ENCODE measurements at regions not wholly inside any gene's neighbourhood (a gene's known extent, or its start where the extent isn't known, plus 50 kb on each side); places are given as distances from the start of the nearest gene placed in this dataset.
"Not testable (repeated sequence)": the region's sequence is repeated elsewhere in the genome, so short reads cannot be mapped to it uniquely, and the experiment has no call there.

- FAIRE-seq, result not testable (repeated sequence)
These were observed 113.1 kb upstream of the CCZ1B start for GRCh38 chr7:6939126-6939525.

DNA sequence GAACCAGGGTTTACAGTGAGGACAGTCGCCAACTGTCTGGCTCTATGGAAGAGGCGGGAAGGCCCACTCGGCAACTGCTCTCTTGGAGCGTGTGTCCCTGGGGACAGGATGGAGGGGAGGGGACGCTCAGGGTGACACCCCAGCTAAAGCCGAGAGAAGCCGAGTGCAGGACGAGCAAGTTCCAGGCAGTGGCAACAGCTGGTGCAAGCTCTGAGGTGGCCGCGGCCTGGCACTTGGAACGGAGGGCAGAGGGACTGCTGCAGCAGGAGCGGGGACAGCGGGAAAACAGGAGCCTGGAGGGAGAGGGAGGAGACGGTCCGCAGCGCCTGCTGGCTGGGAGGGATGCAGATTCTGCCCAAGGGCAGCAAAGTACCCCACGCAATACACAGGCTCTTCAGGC is 113.8 kb upstream of the CCZ1B start:
- FAIRE-seq, result not testable (repeated sequence)

DNA sequence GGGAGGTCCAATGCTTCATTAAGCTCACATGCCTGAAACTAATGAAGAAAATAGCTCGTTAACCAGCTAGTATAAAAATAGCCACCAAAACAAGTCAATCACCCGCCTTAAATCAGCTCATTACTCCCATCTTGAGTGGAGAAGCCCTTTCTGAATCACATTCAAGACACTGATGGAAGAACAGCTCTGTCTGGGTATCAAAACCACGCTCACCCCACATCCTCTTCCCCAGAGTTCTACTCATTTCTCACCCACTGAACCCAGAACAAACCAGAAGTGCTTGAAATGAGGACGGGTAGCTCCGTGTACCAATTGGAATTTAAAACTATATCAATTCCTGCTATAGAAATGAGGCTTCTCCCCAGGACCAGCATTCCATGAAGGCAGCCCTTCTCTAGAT is 120.8 kb upstream of the CCZ1B start:
- not testable (repeated sequence) for FAIRE-seq

- FAIRE-seq, result not testable (repeated sequence)
These were observed 124.2 kb upstream of the CCZ1B start for GRCh38 chr7:6950231-6950630.

DNA sequence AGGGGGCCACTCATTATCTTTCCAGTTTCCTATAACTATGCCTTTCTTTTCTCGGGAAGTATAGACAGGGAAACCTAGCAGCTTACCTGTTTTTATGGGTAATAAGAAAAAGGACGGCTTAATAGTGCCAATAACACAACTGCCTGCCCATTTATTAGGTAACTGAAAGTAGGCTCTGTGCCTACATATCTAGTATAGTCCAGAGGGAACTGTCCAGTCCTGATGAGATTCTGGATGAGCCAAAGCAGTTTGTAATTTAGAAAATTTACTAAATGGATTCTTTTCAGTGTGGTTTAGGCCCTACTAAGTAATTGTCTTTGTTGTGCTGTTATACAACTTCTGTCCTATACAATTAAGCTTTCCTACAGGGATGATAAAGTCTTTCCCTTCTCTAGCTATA is 125.5 kb upstream of the CCZ1B start:
- FAIRE-seq, result not testable (repeated sequence)

GRCh38 chr7:6953138-6953797 is 127.2 kb upstream of the CCZ1B start:
- FAIRE-seq, result not testable (repeated sequence)

- not testable (repeated sequence) for FAIRE-seq
These were observed 127.7 kb upstream of the CCZ1B start for GRCh38 chr7:6953798-6954181.

DNA sequence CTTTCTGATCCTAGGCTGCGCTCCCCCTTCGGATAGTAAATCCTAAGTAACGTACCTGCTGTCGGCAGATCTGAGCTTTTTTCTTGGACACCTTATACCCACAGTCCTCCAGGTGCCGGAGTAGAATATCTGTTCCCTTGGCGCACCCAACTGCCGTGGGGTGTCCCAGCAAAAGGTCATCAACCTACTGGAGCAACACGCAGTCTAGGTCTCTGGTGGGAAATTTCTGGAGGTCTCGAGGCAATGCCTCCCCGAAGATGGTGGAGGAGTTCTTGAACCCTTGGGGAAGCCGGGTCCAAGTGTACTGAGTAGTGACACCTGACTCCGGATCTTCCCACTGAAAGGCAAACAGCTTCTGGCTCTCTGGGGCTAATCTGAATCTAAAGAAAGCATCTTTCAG is 129.3 kb upstream of the CCZ1B start:
- not testable (repeated sequence) for FAIRE-seq

GRCh38 chr7:6955990-6956566 is 130.0 kb upstream of the CCZ1B start:
- FAIRE-seq, result not testable (repeated sequence)

DNA sequence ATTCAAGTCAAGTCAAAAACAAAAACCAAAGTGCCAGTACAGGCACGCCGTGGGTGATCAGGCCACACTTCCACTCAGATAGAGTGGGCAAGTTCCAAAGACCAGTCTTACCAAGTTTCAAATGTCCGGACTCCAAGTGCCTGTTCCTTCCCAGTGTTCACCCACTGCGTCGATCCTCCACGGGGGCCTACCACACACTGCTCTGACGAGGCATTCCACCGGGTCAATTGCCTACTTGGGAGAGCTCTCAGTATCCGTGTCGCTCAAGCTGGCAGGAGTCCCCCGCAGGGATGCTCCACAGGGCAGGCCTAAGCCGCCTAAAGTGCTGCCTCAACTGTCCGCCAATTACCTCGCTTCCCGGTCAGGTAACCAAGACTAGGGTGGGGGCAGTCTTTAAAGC is 132.3 kb upstream of the CCZ1B start:
- not testable (repeated sequence) for FAIRE-seq

DNA sequence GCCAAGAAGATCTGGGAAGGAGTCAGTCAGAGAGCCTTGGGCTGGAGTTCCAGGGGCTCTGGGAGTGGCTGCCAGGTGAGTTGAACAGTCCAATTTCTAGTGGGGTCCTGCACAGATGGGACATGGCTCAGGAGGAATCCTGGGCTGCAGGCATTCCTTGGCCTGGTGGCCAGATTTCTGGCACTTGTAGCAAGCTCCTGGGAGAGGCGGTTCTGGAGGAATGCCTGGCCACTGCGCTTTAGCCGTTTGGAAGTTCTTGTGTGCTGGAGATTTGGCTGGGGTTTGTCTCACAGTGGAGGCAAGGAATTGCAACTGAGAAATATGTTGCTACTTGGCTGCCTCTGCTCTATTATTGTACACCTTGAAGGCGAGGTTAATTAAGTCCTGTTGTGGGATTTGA is 133.9 kb upstream of the CCZ1B start:
- not testable (repeated sequence) for FAIRE-seq

GRCh38 chr7:6962871-6963270 is 136.8 kb upstream of the CCZ1B start:
- FAIRE-seq, result not testable (repeated sequence)

DNA sequence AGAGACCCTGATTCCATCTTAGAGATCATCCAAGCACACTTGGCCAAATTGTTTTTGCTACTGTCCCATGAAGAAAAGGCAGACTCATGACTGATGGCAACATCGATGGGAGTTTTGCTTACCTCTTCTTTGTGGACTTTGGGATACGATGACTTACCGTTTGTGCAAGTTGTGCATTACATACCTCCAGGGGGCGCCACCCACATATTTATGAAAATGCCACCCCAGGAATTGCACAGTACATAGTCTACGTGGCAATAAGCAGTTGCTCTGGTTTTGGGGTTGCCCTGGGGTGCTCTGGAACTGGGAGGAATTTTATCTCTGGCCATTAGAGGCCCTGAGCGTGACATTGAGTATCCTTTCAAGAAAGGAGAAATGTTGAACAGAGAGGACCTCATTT is 139.0 kb upstream of the CCZ1B start:
- not testable (repeated sequence) for FAIRE-seq

DNA sequence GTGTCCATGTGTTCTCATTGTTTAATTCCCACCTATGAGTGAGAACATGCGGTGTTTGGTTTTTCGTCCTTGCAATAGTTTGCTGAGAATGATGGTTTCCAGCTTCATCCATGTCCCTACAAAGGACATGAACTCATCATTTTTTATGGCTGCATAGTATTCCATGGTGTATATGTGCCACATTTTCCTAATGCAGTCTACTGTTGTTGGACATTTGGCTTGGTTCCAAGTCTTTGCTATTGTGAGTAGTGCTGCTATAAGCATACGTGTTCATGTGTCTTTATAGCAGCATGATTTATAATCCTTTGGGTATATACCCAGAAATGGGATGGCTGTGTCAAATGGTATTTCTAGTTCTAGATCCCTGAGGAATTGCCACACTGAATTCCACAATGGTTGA is 144.1 kb upstream of the CCZ1B start:
- not testable (repeated sequence) for FAIRE-seq

DNA sequence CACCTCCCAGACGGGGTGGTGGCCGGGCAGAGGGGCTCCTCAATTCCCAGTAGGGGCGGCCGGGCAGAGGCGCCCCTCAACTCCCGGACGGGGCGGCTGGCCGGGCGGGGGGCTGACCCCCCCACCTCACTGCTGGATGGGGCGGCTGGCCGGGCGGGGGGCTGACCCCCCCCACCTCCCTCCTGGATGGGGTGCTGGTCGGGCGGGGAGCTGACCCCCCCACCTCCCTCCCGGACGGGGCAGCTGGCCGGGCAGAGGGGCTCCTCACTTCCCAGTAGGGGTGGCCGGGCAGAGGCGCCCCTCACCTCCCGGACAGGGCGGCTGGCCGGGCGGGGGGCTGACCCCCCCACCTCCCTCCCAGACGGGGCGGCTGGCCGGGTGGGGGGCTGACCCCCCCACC is 148.8 kb upstream of the CCZ1B start:
- FAIRE-seq, result not testable (repeated sequence)

DNA sequence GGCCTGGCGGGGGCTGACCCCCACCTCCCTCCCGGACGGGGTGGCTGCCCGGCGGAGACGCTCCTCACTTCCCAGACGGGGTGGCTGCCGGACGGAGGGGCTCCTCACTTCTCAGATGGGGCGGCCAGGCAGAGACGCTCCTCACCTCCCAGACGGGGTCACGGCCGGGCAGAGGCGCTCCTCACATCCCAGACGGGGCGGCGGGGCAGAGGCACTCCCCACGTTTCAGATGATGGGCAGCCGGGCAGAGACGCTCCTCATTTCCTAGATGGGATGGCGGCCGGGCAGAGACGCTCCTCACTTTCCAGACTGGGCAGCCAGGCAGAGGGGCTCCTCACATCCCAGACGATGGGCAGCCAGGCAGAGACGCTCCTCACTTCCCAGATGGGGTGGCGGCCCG is 149.3 kb upstream of the CCZ1B start:
- FAIRE-seq, result not testable (repeated sequence)

- not testable (repeated sequence) for FAIRE-seq
These were observed 151.3 kb upstream of the CCZ1B start for GRCh38 chr7:6977368-6977767.

- not testable (repeated sequence) for FAIRE-seq
These were observed 152.3 kb upstream of the CCZ1B start for GRCh38 chr7:6978326-6978725.

DNA sequence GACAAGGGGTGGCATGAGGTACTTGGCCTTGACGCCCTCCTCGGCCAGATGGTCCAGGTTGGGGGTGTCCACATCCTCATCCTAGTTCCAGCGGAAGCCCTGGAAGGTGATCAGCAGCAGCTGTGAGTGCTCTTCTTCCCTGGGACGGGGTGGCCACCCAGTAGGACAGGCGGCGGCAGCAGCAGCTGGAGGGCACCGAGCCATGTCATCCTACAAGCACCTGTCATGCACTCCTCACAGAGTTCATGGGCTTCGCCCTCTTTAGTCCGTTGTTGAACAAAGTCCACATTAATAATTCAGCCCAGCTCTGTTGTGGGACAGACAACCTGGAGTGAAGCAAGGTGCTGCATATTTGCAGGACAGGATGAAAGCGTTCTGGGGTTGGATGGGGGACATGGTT is 153.4 kb upstream of the CCZ1B start:
- not testable (repeated sequence) for FAIRE-seq

DNA sequence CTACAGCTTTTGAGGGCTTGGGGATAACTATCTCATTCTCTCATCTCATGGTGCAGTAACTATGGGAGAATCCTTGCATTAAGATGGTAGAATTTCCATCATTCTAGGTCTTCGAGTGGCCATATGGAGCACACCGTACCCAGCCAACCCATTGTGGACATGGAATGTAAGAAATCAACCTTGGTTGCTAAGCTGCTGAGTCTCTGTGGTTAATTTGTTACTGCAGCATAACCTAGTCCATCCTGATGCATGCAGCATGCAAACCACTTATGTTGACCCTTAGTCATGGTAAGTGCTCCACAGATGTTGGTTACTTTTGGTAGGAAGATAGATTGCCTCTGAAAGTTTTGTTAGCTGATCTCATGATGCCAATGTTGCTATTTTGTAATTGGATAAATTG is 156.3 kb upstream of the CCZ1B start:
- not testable (repeated sequence) for FAIRE-seq

- not testable (repeated sequence) for FAIRE-seq
These were observed 160.8 kb upstream of the CCZ1B start for GRCh38 chr7:6986892-6987291.

DNA sequence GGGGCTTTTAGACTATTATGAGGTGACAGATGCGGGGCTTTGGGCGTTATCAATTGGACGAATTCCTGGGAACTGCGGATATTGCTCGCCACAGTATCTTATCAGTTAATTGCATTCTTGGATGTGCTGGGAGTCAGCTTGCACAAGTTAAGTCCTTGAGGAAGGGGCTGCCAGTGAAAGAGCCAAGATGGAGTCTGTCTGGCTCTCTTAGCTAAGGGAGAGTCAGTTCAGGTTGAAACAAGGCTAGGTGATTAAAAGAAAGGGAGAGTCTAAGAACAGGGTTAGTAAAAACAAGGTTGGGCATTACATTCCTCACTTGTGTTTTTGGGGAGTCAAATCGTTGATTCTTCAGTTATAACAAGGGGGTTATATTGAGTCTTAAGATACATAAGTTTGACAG is 162.5 kb upstream of the CCZ1B start:
- not testable (repeated sequence) for FAIRE-seq

DNA sequence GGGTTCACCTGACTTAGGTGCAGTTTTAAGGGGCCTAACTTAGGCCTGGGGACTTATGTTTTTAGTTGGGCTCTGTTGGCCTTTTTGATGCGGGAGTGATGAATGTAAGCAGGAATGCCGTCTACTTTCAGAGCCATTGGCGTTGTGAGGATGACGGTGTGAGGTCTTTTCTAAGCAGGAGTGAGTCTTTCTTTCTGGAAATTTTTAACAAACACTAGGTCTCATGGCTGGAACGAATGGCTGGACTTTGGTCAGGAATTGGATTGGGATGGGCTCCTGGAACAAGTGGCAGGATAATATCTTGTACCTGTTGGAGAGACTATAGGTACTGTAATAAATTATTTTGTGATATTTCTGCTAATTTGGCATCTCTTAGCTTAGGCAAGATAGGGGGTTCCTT is 163.9 kb upstream of the CCZ1B start:
- not testable (repeated sequence) for FAIRE-seq

- FAIRE-seq, result peak; percentile 31
These were observed 164.5 kb upstream of the CCZ1B start for GRCh38 chr7:6990426-6991152.

Measured in colon (tissue), 2 donors.